ENCODE measurements at regions not wholly inside any gene's neighbourhood (a gene's known extent, or its start where the extent isn't known, plus 50 kb on each side); places are given as distances from the start of the nearest gene placed in this dataset.

DNA sequence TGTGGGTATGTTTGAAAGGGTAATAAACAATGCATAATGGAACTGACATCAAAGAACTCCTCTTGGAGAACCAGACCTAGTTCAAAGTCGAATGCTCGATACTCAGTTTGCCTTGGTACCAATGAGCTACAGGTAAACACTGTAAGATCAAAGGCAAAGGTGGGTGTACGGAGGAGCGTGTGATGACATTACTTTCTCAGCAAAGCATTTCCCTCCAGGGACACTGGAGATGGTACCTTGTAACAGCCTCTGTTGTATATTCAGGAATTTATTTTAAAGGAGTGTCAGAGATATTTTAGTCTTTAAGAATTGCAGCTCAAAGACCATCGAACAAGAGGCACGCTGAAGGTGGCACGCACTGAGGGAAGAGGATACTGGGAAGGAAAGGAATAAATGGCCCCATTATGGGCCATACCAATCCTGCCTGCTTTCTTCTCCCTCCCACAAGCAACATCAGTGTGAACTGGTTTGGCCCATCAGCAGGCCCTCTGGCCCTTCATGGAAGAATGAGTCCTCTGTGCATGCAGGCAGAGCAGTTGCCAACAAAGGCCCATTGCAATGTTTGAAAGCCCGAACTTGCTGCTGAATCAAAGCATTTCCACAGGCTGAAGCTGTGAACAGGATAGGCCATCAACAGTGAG lies 410.2 kb downstream of the ACTL7B start:
- no peak overlapping the region for H3K4me3 ChIP-seq
- TF ChIP-seq, protein P1, sequence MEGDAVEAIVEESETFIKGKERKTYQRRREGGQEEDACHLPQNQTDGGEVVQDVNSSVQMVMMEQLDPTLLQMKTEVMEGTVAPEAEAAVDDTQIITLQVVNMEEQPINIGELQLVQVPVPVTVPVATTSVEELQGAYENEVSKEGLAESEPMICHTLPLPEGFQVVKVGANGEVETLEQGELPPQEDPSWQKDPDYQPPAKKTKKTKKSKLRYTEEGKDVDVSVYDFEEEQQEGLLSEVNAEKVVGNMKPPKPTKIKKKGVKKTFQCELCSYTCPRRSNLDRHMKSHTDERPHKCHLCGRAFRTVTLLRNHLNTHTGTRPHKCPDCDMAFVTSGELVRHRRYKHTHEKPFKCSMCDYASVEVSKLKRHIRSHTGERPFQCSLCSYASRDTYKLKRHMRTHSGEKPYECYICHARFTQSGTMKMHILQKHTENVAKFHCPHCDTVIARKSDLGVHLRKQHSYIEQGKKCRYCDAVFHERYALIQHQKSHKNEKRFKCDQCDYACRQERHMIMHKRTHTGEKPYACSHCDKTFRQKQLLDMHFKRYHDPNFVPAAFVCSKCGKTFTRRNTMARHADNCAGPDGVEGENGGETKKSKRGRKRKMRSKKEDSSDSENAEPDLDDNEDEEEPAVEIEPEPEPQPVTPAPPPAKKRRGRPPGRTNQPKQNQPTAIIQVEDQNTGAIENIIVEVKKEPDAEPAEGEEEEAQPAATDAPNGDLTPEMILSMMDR (IDR thresholded peaks at IDR 0.05) = no peak
- H3K9me3 ChIP-seq = no peaks in the 10 kb centered on the region
- no peaks in the 10 kb centered on the region for H3K36me3 ChIP-seq
- no peak overlapping the region for H3K27ac ChIP-seq
- no peaks in the 10 kb centered on the region for H3K27me3 ChIP-seq
- H3K4me1 ChIP-seq = peaks cover 0 to 4% (median 0%) of the 10 kb centered on the region in 4 donors
- DNase-seq = no peak

DNA sequence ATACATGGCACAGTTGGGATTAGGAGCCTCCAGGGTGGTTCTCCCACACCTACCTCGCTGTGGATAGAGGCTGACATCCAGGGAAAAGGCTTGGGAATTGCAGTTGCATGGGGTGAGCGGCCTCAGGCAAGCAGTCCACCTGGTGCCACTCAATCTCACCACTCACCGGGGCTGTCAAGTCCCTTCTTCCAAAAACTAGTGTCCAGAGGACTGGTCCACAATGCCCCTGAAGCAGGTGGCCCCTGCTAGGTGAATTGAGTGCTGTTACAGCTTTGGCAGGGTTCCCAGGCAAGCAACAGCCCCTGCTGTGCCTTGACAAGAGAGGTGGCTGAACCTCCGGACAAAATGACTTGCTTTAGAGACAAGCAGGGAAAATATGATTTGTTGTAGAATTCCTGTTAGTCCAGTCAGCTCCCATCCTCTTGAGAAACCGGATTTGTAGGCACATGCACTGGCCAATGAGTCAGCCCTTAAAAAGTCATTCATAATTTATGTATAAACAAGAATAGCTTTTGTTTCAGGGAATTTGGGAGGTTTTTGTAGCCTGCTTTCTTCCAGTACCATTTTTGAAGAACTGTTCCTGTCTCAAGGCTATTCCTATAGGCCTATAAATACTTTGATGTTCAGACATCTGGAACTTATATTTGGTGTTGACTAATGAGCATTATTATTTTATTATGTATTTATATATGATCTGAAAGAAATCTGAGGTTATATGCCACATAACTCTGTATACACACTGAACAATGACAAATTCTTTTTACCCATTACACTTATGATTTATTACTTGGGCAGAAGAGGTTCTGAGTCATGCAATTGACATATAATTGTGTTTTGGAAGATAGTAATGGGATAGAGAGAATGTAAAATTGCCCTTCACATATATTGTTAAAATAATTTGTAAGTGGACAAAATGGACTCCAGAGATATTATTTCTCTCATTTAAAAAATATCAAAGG lies 411.1 kb downstream of the ACTL7B start:
- no peak for TF ChIP-seq POLR2A (IDR thresholded peaks at IDR 0.05)
- TF ChIP-seq, protein P1 (IDR thresholded peaks at IDR 0.05) = no peak
- Histone ChIP-seq H3K27me3 (no peaks in the 10 kb centered on the region), H3K27ac (peak overlapping the region in 2 of 4 donors; percentile 34 to 35), H3K9me3 (no peaks in the 10 kb centered on the region), H3K36me3 (no peaks in the 10 kb centered on the region), H3K4me3 (no peak overlapping the region), H3K4me1 (peaks cover 0 to 4% (median 0%) of the 10 kb centered on the region in 4 donors)
- DNase-seq = no peak

DNA sequence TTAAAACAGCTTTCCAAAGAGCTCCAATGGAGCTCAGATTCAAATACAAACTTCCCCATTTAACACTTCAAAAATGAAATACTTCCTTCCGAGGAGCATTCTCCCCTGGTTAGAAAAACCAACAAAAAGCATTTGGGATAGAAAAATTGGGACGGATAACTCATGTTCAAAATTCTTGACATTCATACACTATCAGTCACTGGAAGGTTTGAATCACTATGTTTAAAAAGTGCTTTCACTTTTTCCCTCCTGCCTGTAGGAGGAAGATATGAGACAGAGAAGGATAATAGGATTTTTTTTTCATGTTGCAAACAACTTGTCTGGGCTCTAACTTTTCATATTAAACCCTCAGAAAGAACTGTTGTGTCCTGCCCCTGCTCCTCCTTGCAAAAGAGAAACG lies 412.0 kb downstream of the ACTL7B start:
- TF ChIP-seq, protein P1 (IDR thresholded peaks at IDR 0.05) = peak in 1 of 6 experiments; percentile 3
- no peak for TF ChIP-seq POLR2A (IDR thresholded peaks at IDR 0.05)
- H3K9me3 ChIP-seq = no peaks in the 10 kb centered on the region
- no peaks in the 10 kb centered on the region for H3K27me3 ChIP-seq
- H3K4me1 ChIP-seq = peaks cover 0 to 4% (median 0%) of the 10 kb centered on the region in 4 donors
- no peak for DNase-seq
- H3K36me3 ChIP-seq = no peaks in the 10 kb centered on the region
- H3K4me3 ChIP-seq = no peak overlapping the region
- peak overlapping the region in 1 of 4 donors; percentile 35 for H3K27ac ChIP-seq

DNA sequence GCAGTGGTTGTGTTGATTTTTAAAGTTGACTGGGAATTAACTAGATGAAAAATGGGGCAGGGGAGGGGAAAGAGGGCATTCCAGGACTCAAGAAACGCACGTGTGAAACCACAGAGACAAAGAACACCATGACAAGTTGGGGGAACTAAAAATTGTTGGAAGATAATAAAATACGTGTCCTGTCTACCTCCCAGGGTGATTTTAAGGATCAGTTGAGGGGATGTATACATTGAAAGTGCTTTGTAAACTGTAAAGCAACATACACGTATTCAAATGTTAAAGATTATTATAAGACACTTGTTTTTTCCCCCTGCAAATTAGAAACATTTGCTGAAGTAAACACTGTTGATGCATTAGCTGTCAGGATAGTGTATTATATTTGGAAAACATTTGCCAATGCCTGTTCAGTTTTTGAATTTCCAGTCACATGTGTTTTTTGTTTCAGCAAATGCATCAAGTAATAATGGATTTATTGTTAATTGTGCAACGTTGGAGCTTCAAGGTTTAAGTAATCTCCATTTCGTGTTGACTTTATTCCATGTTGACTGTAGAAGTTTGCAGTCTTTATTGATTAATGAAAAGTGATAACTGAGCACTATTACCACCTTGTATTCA lies 412.7 kb downstream of the ACTL7B start:
- no peak overlapping the region for H3K4me3 ChIP-seq
- H3K27me3 ChIP-seq = no peaks in the 10 kb centered on the region
- TF ChIP-seq POLR2A (IDR thresholded peaks at IDR 0.05) = no peak
- TF ChIP-seq, protein P1 (IDR thresholded peaks at IDR 0.05) = no peak
- no peak overlapping the region for H3K27ac ChIP-seq
- no peaks in the 10 kb centered on the region for H3K36me3 ChIP-seq
- peaks cover 0 to 4% (median 0%) of the 10 kb centered on the region in 4 donors for H3K4me1 ChIP-seq
- no peak for DNase-seq
- no peaks in the 10 kb centered on the region for H3K9me3 ChIP-seq

DNA sequence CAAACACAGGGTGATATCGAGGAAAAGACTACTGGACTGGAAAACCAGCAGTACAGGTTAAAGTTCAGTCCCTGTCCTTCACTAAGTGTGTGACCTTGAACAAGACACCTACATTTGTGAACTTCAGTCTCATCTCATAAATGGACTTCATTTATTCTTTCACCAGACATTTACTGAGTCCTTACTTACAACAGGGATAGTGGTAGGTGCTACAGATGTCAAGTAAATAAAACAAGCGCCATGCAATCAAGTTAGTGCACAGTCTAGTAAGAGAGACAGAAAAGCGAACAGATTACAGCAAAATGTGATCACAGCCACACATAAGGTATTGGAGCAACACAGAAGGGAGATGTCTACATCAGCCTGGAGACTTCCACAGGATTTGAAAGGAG lies 413.2 kb downstream of the ACTL7B start:
- Histone ChIP-seq H3K36me3 (no peaks in the 10 kb centered on the region), H3K27ac (no peak overlapping the region), H3K9me3 (no peaks in the 10 kb centered on the region), H3K4me3 (no peak overlapping the region), H3K27me3 (no peaks in the 10 kb centered on the region), H3K4me1 (peaks cover 0 to 4% (median 0%) of the 10 kb centered on the region in 4 donors)
- DNase-seq = no peak
- TF ChIP-seq POLR2A (IDR thresholded peaks at IDR 0.05) = no peak
- TF ChIP-seq, protein P1 (IDR thresholded peaks at IDR 0.05) = no peak
